Left lung (tissue), 4 donors: ENCODE measurements at regions not wholly inside any gene's neighbourhood (a gene's known extent, or its start where the extent isn't known, plus 50 kb on each side); places are given as distances from the start of the nearest gene placed in this dataset.
A peak's percentile ranks its signal among the peaks of the same experiment; 100 is the strongest.

Experiments
- ATAC-seq: fragments of 200-7000 bp; cut with Tn5 transposase; one replicate; pipeline ENCODE4 v1.9.1; 2020; ENCODE audit warnings: moderate library complexity
- DNase-seq, 4 donors: peaks; one replicate each; pipeline ENCODE4 v3.0.0-alpha.2; 2013 to 2020
- H3K27ac ChIP-seq, 2 donors: fragments of 200-600 bp; sonication (generic) in 1 of 2; one replicate each; pipeline versions ENCODE4 v1.5.0 to v1.8.0; 2020 to 2021
- H3K27me3 ChIP-seq, 2 donors: fragments of 200-600 bp; sonication (generic) in 1 of 2; one replicate each; pipeline versions ENCODE4 v1.5.0 to v1.8.0; 2020 to 2021
- H3K36me3 ChIP-seq, 2 donors: fragments of 200-600 bp; sonication (generic) in 1 of 2; one replicate each; pipeline versions ENCODE4 v1.5.0 to v1.8.0; 2020 to 2021
- H3K4me1 ChIP-seq, 2 donors: fragments of 200-600 bp; one replicate each; pipeline ENCODE4 v1.8.0; 2021
- H3K4me3 ChIP-seq, 2 donors: fragments of 200-600 bp; sonication (generic) in 1 of 2; one replicate each; pipeline versions ENCODE4 v1.5.0 to v1.8.0; 2020 to 2021; ENCODE audit warnings: mild to moderate bottlenecking in 1 of 2
- H3K9me3 ChIP-seq, 2 donors: fragments of 200-600 bp; sonication (generic) in 1 of 2; one replicate each; pipeline versions ENCODE4 v1.5.0 to v1.8.0; 2020 to 2021
- intact Hi-C, 2 donors: fragments of 100-400 bp; cut with DNase I; formaldehyde crosslinking; loops; one replicate each; pipeline versions ENCODE4 v1.11.2 to v1.14.2; 2022
- TF ChIP-seq, protein P1 (sequence below), 2 donors: fragments of 200-600 bp; sonication (generic) in 1 of 2; IDR thresholded peaks; one replicate each; pipeline versions ENCODE4 v1.5.0 to v1.8.0; 2021; ENCODE audit warnings: antibody characterized with exemption in 2 of 2
- donor health status: DM: no; HTN: yes; CAD: no.
- donor health status: DM: no; HTN: no; CAD: no.

DNA sequence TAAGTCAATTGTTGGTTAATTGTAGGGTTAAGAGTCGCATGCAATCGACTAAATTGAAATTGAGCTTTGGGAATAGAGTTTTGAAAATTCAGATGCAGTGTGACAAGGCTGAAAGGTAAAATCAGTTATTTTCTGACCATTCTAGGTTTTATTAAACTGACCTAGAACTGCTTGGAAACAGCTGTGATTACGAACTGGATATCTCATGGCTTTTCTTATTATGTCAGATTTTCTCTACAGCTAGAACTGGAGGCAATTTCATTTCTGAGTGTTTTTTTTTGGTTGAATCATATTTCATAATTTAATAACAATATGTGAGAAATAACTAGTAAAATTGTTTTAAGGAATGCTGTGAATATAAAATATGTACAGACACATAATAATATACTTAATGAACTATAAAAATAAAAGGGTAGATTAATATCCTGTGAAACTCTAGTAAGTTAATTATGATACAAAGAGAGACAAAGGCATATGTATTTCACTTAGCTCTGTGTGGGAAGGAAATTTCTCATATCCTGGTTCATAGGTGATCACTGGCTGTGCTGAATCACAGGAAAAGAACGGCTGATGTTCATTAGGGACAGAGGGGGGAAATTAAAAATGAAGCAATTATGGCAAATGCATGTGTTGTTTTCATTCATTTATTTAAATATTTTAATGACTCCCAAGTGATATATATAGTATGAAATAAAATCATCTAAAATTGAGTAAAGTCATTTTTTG is 403.2 kb downstream of the ZIC1 start:
- ATAC-seq (no peak), DNase-seq (peak in 1 of 4 donors; percentile 7)
- no peaks in the 10 kb centered on the region for H3K36me3 ChIP-seq
- H3K27ac ChIP-seq: no peak overlapping the region
- H3K9me3 ChIP-seq: no peaks in the 10 kb centered on the region
- H3K4me3 ChIP-seq: no peak overlapping the region
- TF ChIP-seq, protein P1, sequence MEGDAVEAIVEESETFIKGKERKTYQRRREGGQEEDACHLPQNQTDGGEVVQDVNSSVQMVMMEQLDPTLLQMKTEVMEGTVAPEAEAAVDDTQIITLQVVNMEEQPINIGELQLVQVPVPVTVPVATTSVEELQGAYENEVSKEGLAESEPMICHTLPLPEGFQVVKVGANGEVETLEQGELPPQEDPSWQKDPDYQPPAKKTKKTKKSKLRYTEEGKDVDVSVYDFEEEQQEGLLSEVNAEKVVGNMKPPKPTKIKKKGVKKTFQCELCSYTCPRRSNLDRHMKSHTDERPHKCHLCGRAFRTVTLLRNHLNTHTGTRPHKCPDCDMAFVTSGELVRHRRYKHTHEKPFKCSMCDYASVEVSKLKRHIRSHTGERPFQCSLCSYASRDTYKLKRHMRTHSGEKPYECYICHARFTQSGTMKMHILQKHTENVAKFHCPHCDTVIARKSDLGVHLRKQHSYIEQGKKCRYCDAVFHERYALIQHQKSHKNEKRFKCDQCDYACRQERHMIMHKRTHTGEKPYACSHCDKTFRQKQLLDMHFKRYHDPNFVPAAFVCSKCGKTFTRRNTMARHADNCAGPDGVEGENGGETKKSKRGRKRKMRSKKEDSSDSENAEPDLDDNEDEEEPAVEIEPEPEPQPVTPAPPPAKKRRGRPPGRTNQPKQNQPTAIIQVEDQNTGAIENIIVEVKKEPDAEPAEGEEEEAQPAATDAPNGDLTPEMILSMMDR (IDR thresholded peaks at IDR 0.05): no peak
- no peaks in the 10 kb centered on the region for H3K27me3 ChIP-seq
- intact Hi-C loops: no loop called here
- no peaks in the 10 kb centered on the region for H3K4me1 ChIP-seq

DNA sequence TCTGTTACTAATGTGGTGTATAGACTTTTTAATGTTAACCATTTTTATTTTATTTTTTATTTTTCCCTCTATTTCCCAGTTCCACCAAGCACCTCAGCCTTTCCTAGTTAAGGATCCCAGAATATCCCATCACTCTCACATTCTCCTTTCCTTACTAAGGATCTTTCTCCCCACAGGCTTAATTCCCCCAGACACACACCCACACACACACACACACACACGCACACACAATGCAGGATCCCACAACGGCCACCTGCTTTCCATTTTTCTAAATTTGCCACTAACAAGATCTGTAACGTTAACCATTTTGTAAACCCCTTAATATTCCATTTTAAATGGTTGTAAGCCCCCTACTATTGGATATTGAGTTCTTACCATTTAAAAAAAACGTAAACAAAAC is 404.1 kb downstream of the ZIC1 start:
- TF ChIP-seq, protein P1 (IDR thresholded peaks at IDR 0.05): no peak
- no peak for ATAC-seq
- no peaks in the 10 kb centered on the region for H3K27me3 ChIP-seq
- H3K9me3 ChIP-seq: no peaks in the 10 kb centered on the region
- DNase-seq: no peak
- H3K27ac ChIP-seq: no peak overlapping the region
- intact Hi-C loops: no loop called here
- no peak overlapping the region for H3K4me3 ChIP-seq
- no peaks in the 10 kb centered on the region for H3K36me3 ChIP-seq
- no peaks in the 10 kb centered on the region for H3K4me1 ChIP-seq

DNA sequence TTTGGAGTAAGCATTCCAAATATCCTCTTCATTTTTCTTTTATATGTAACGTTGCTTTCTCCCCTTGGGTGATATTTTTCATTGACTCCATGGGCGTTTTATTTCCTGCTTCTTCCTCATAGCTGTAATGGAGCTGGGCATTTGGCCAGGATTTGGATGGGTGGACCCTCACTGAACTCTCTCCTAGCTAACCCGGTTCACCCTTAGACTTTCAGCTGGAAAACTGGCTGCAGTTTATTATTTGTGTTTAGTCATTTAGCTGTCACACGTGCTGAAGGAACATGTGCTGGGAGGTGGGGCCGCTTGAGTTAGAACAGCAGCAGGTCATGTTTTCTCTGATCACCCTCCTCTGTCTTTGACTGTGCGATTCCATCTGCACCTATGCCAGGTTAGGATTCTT is 407.6 kb downstream of the ZIC1 start:
- TF ChIP-seq, protein P1 (IDR thresholded peaks at IDR 0.05): no peak
- H3K27ac ChIP-seq: no peak overlapping the region
- H3K4me3 ChIP-seq: no peak overlapping the region
- H3K36me3 ChIP-seq: no peaks in the 10 kb centered on the region
- no peaks in the 10 kb centered on the region for H3K9me3 ChIP-seq
- no peak for ATAC-seq
- H3K4me1 ChIP-seq: no peaks in the 10 kb centered on the region
- intact Hi-C loops: no loop called here
- DNase-seq: peak in 3 of 4 donors; percentile 14 to 61 (median 30)
- H3K27me3 ChIP-seq: no peaks in the 10 kb centered on the region

DNA sequence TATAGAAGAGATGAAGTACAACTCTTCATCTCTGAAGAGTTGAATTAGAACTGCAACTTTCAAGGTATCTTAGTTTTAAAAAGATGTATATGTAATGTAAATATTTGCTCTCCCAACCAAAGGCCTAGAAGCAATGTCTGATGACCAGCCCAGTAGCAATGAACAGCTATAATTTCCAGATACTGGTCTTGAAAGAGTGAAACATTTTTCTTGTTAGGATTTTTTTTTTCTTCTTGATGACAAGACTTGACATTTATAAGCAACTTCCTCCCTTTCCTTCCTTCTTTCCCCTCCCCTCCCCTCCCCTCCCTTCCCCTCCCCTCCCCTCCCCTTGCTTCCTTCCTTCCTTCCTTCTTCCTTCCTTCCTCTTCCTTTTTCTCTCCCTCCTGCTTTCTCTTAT is 423.4 kb downstream of the ZIC1 start:
- DNase-seq: no peak
- no peaks in the 10 kb centered on the region for H3K36me3 ChIP-seq
- no peaks in the 10 kb centered on the region for H3K4me1 ChIP-seq
- no peak overlapping the region for H3K27ac ChIP-seq
- H3K9me3 ChIP-seq: peaks cover 0 to 3% of the 10 kb centered on the region in 2 donors
- no peak overlapping the region for H3K4me3 ChIP-seq
- ATAC-seq: no peak
- no peaks in the 10 kb centered on the region for H3K27me3 ChIP-seq
- TF ChIP-seq, protein P1 (IDR thresholded peaks at IDR 0.05): no peak
- intact Hi-C loops: no loop called here

DNA sequence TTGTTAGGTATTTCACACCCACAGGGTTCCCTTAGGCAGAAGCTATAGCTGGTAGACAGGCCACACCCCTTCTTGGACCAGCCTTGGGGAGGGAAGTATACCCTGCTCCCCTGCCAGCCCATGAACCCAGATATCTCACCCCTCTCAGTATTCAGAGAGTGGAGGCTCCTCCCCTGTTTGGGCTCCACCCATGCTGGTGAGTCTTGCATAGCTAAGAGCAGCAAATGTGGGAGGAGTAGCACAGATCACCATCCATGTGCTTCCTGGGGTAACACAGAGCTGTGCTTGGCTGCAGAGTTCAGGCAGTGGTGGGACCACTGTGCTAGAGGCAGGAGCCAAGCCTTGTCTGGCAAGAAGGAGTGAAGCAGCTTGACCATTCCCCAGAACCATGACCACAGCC is 427.2 kb downstream of the ZIC1 start:
- Histone ChIP-seq H3K27ac (no peak overlapping the region), H3K27me3 (no peaks in the 10 kb centered on the region), H3K4me1 (no peaks in the 10 kb centered on the region), H3K4me3 (no peak overlapping the region), H3K36me3 (no peaks in the 10 kb centered on the region), H3K9me3 (peaks cover 0 to 3% of the 10 kb centered on the region in 2 donors)
- intact Hi-C loops: no loop called here
- no peak for DNase-seq
- TF ChIP-seq, protein P1 (IDR thresholded peaks at IDR 0.05): no peak
- ATAC-seq: no peak
